Adipocyte (in vitro differentiated cells): ENCODE measurements at regions not wholly inside any gene's neighbourhood (a gene's known extent, or its start where the extent isn't known, plus 50 kb on each side); places are given as distances from the start of the nearest gene placed in this dataset.
"Not testable (repeated sequence)": the region's sequence is repeated elsewhere in the genome, so short reads cannot be mapped to it uniquely, and the experiment has no call there.

Experiments
- DNase-seq: peaks from one replicate; pipeline ENCODE4 v3.0.0-alpha.2; 2015; ENCODE audit warnings: low read depth
- H3K27me3 ChIP-seq: replicated peaks from 2 replicates; pipeline ENCODE4 v1.7.0; 2013; ENCODE audit warnings: mild to moderate bottlenecking, low read length, moderate library complexity; ENCODE audit not compliant: control insufficient read depth, insufficient read depth
- H3K36me3 ChIP-seq: 2 replicates; pipeline ENCODE4 v1.7.0; 2013; ENCODE audit warnings: low read length, mild to moderate bottlenecking, moderate library complexity; ENCODE audit not compliant: control insufficient read depth, insufficient read depth, severe bottlenecking
- H3K4me1 ChIP-seq: 2 replicates; pipeline ENCODE4 v1.7.0; 2013; ENCODE audit warnings: mild to moderate bottlenecking, low read length, moderate library complexity; ENCODE audit not compliant: control insufficient read depth, insufficient read depth
- H3K4me3 ChIP-seq: 2 replicates; pipeline ENCODE4 v1.7.0; 2013; ENCODE audit warnings: mild to moderate bottlenecking, low read length, moderate library complexity
- H3K9ac ChIP-seq: 2 replicates; pipeline ENCODE4 v1.7.0; 2013; ENCODE audit warnings: mild to moderate bottlenecking, low read length, moderate library complexity
- H3K9me3 ChIP-seq: 2 replicates; pipeline ENCODE4 v1.7.0; 2013; ENCODE audit warnings: mild to moderate bottlenecking, low read length, moderate library complexity; ENCODE audit not compliant: control insufficient read depth

- not testable (repeated sequence) for H3K4me3 ChIP-seq, H3K36me3 ChIP-seq, H3K27me3 ChIP-seq, H3K9ac ChIP-seq, H3K9me3 ChIP-seq, DNase-seq, H3K4me1 ChIP-seq
These were observed 208.5 kb upstream of the PLGLB2 start for GRCh38 chr2:87539151-87539943.

DNA sequence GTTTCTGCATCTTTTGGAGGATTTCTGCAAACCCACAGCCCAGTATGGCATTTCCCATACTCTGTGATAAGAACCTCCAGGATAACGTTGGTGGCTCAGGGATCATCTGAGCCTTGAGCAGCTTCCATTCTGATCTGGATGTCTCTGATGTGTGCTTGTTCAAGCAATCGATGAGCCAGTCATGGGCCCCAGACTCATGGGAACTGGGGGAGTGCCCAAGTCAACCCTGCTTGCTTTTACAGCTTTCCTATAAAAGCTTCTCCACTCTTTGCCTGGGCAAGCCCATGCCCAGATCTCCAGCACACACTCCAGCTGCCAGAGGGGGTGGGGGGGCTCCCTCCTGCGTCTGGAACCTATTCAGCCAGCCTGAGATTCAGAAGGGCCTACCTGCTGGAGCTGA is 207.6 kb upstream of the PLGLB2 start:
- DNase-seq, H3K36me3 ChIP-seq, H3K4me3 ChIP-seq, H3K4me1 ChIP-seq, H3K27me3 ChIP-seq, H3K9me3 ChIP-seq, H3K9ac ChIP-seq: not testable (repeated sequence)

DNA sequence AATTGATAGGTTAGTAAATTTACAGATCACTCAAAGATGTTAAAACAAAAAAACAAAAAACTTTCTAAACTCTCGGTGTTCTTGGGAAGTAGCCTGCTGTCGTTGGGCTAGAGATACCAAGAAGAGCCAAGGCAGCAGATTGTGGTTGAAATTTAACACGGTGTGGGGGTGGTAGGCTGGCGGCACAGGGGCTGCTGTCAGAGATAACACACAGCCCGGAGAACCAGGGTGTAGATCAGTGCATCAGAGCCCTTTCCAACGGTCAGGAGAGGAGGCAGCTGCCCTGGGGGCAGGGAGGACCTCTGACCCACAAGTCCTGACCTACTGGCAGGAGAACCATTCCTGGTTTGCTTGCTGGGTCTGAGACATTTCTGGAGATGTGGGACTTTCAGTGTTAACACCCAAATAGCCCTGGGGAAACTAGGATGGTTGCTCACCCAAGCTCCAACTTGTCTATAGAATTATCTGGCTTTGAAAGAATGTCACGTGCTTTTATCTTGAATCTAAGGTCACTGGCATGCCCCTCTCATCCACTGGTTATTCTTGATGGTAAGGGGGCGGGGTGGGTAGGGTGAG is 205.2 kb upstream of the PLGLB2 start:
- H3K4me1 ChIP-seq, H3K4me3 ChIP-seq, H3K9ac ChIP-seq, H3K36me3 ChIP-seq, H3K27me3 ChIP-seq, H3K9me3 ChIP-seq: not testable (repeated sequence)
- DNase-seq: peak; percentile 5

GRCh38 chr2:87543797-87544196 is 204.1 kb upstream of the PLGLB2 start:
- not testable (repeated sequence) for H3K27me3 ChIP-seq, DNase-seq, H3K9me3 ChIP-seq, H3K36me3 ChIP-seq, H3K9ac ChIP-seq, H3K4me1 ChIP-seq, H3K4me3 ChIP-seq

DNA sequence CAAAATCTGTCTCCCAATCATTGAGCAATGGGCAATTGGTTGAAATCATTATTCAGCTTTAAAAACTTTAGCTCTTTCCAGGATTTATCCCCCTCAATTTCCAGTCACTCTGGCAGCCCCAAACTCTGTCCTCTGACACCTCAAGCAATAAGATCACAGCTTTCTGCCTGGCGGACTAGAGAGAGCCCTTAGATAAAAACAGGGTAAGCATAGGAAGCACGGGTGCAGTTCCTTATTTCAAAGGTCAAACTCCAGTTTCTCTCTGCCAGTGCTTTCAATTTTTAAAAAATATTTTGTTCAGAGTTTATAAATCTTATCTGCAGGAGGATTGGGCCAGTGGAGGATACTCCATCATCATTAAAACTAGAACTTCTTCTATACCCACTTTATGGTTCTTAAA is 200.8 kb upstream of the PLGLB2 start:
- not testable (repeated sequence) for H3K9me3 ChIP-seq, DNase-seq

GRCh38 chr2:87547966-87548365 is 199.9 kb upstream of the PLGLB2 start:
- H3K9me3 ChIP-seq, H3K36me3 ChIP-seq, H3K4me1 ChIP-seq, DNase-seq, H3K4me3 ChIP-seq, H3K27me3 ChIP-seq, H3K9ac ChIP-seq: not testable (repeated sequence)

More for the DNA sequence above, 200.8 kb upstream of the PLGLB2 start:
- not testable (repeated sequence) for H3K4me1 ChIP-seq, H3K36me3 ChIP-seq, H3K27me3 ChIP-seq, H3K9ac ChIP-seq, H3K4me3 ChIP-seq

GRCh38 chr2:87548681-87549536 is 199.0 kb upstream of the PLGLB2 start:
- DNase-seq, H3K4me3 ChIP-seq, H3K27me3 ChIP-seq, H3K4me1 ChIP-seq, H3K36me3 ChIP-seq, H3K9ac ChIP-seq, H3K9me3 ChIP-seq: not testable (repeated sequence)

GRCh38 chr2:87549561-87550202 is 198.2 kb upstream of the PLGLB2 start:
- H3K27me3 ChIP-seq, H3K4me1 ChIP-seq, H3K9me3 ChIP-seq, DNase-seq, H3K4me3 ChIP-seq, H3K9ac ChIP-seq, H3K36me3 ChIP-seq: not testable (repeated sequence)

- H3K4me3 ChIP-seq, H3K36me3 ChIP-seq, H3K9ac ChIP-seq, DNase-seq, H3K9me3 ChIP-seq, H3K27me3 ChIP-seq, H3K4me1 ChIP-seq: not testable (repeated sequence)
These were observed 193.2 kb upstream of the PLGLB2 start for GRCh38 chr2:87554678-87555077.

- DNase-seq, H3K36me3 ChIP-seq, H3K27me3 ChIP-seq, H3K4me3 ChIP-seq, H3K9me3 ChIP-seq, H3K4me1 ChIP-seq, H3K9ac ChIP-seq: not testable (repeated sequence)
These were observed 192.8 kb upstream of the PLGLB2 start for GRCh38 chr2:87555082-87555481.

GRCh38 chr2:87559001-87559400 is 188.9 kb upstream of the PLGLB2 start:
- not testable (repeated sequence) for DNase-seq, H3K9me3 ChIP-seq, H3K9ac ChIP-seq, H3K4me3 ChIP-seq, H3K27me3 ChIP-seq, H3K36me3 ChIP-seq, H3K4me1 ChIP-seq
